HCT116 (cell line): ENCODE measurements at regions not wholly inside any gene's neighbourhood (a gene's known extent, or its start where the extent isn't known, plus 50 kb on each side); places are given as distances from the start of the nearest gene placed in this dataset.

ENCODE experiments used
- ATAC-seq: fragments of 200-7000 bp; cut with Tn5 transposase; 2 replicates; pipeline ENCODE4 v1.9.1; 2020; ENCODE audit warnings: mild to moderate bottlenecking, moderate library complexity
- BruUV-seq: library from RNA; stranded (reverse); fragments of 400-500 nt; replicated peaks from 2 replicates; lab custom pipeline; 2021; lab: Mats Ljungman, UMichigan
- CTCF ChIA-PET: fragments of 300-600 bp; sonication (Branson Sonifier 250); formaldehyde crosslinking; loops from one replicate; lab custom pipeline; 2021; ENCODE audit warnings: antibody characterized with exemption; lab: Charles Lee
- POLR2A ChIA-PET: fragments of 300-600, 350-600 bp; sonication (Branson Sonifier 250); formaldehyde crosslinking; loops from one replicate; lab custom pipeline; 2021; ENCODE audit warnings: antibody characterized with exemption; lab: Charles Lee
- RAD21 ChIA-PET, 2 experiments: fragments of 300-600 bp; sonication (Branson Sonifier 250); formaldehyde crosslinking; loops; one replicate each; lab custom pipeline; 2023; ENCODE audit warnings: low total read pairs in 2 of 2; ENCODE audit not compliant: uncharacterized antibody in 2 of 2, unreplicated experiment in 2 of 2, low non-redundant PET in 1 of 2; lab: Charles Lee
- DNase-seq: peaks from one replicate; pipeline ENCODE4 v3.0.0-alpha.2; 2010; ENCODE audit warnings: low read depth, low spot score
- H2AFZ ChIP-seq: fragments of 200-600 bp; shearing (Covaris generic), sonication (generic); 2 replicates; pipeline ENCODE4 v1.6.1; 2017; ENCODE audit warnings: low read depth, mixed run types, mixed read lengths, antibody characterized with exemption, low read length; ENCODE audit not compliant: poor library complexity, severe bottlenecking
- H3K27ac ChIP-seq: 2 replicates; pipeline ENCODE4 v1.5.1; 2012; ENCODE audit warnings: low read depth, low read length
- H3K27me3 ChIP-seq: fragments of 200-600 bp; sonication (generic); 2 replicates; pipeline ENCODE4 v1.6.1; 2016; ENCODE audit warnings: mixed run types, low read length, mixed read lengths; ENCODE audit not compliant: insufficient read depth
- H3K36me3 ChIP-seq, 2 experiments: fragments of 200-500 bp in 1 of 2; fragments of 200-600 bp in 1 of 2; sonication (Bioruptor generic) in 1 of 2; sonication (generic) in 1 of 2; 2 replicates each; pipeline versions ENCODE4 v1.5.1 to v1.6.1; 2014 to 2016; ENCODE audit warnings: low read length in 2 of 2, inconsistent platforms in 1 of 2, mixed read lengths in 1 of 2, mixed run types in 1 of 2; ENCODE audit not compliant: insufficient read depth in 2 of 2, control insufficient read depth in 1 of 2
- H3K4me1 ChIP-seq, 2 experiments: fragments of 200-600 bp in 1 of 2; sonication (generic) in 1 of 2; 2 replicates each; pipeline versions ENCODE4 v1.5.1 to v1.6.1; 2012 to 2017; ENCODE audit warnings: low read length in 2 of 2, inconsistent platforms in 1 of 2, mild to moderate bottlenecking in 1 of 2, mixed read lengths in 1 of 2, mixed run types in 1 of 2, moderate library complexity in 1 of 2; ENCODE audit not compliant: insufficient read depth in 2 of 2, control insufficient read depth in 1 of 2
- H3K4me2 ChIP-seq: fragments of 200-600 bp; sonication (generic); 2 replicates; pipeline ENCODE4 v1.6.1; 2017; ENCODE audit warnings: mixed run types, low read length, mixed read lengths
- H3K4me3 ChIP-seq, 2 experiments: fragments of 200-600 bp in 1 of 2; sonication (generic) in 1 of 2; replicated peaks in 1 of 2; 2 replicates each; pipeline ENCODE4 v1.5.1; 2011 to 2016; ENCODE audit warnings: low read length in 2 of 2, control low read depth in 1 of 2, low read depth in 1 of 2, mild to moderate bottlenecking in 1 of 2, mixed read lengths in 1 of 2, mixed run types in 1 of 2
- H3K79me2 ChIP-seq: fragments of 200-600 bp; sonication (generic); 2 replicates; pipeline ENCODE4 v1.6.1; 2017; ENCODE audit warnings: mild to moderate bottlenecking, mixed run types, low read length, moderate library complexity, mixed read lengths; ENCODE audit not compliant: insufficient read depth
- H3K9ac ChIP-seq: fragments of 200-600 bp; sonication (generic); 2 replicates; pipeline ENCODE4 v1.6.1; 2016; ENCODE audit warnings: low read length, mixed read lengths
- H3K9me2 ChIP-seq: fragments of 200-600 bp; sonication (generic), shearing (Covaris generic); 2 replicates; pipeline ENCODE4 v1.6.1; 2017; ENCODE audit warnings: mixed run types, mild to moderate bottlenecking, moderate library complexity; ENCODE audit not compliant: insufficient read depth
- H3K9me3 ChIP-seq, 2 experiments: fragments of 200-500 bp in 1 of 2; fragments of 200-600 bp in 1 of 2; sonication (Bioruptor generic) in 1 of 2; sonication (generic) in 1 of 2; 2 replicates each; pipeline ENCODE4 v1.6.1; 2014 to 2017; ENCODE audit warnings: low read length in 2 of 2, mixed read lengths in 2 of 2, inconsistent platforms in 1 of 2, low read depth in 1 of 2, mild to moderate bottlenecking in 1 of 2, mixed run types in 1 of 2, moderate library complexity in 1 of 2; ENCODE audit not compliant: control insufficient read depth in 1 of 2, insufficient read depth in 1 of 2
- H4K20me1 ChIP-seq: fragments of 200-600 bp; sonication (generic), shearing (Covaris generic); 2 replicates; pipeline ENCODE4 v1.6.1; 2017; ENCODE audit warnings: mixed run types, mild to moderate bottlenecking, moderate library complexity; ENCODE audit not compliant: insufficient read depth
- CBX3 ChIP-seq: IDR thresholded peaks from 2 replicates; pipeline ENCODE4 v1.6.1; 2012; ENCODE audit warnings: low read depth
- CEBPB ChIP-seq: IDR thresholded peaks from 2 replicates; pipeline ENCODE4 v1.6.1; 2012; ENCODE audit warnings: low read depth
- EGR1 ChIP-seq: IDR thresholded peaks from 2 replicates; pipeline ENCODE4 v1.6.1; 2012; ENCODE audit warnings: low read depth
- ELF1 ChIP-seq: IDR thresholded peaks from 2 replicates; pipeline ENCODE4 v1.6.1; 2012; ENCODE audit warnings: low read depth, borderline replicate concordance
- EZH2 ChIP-seq: fragments of 200-600 bp; sonication (generic); IDR thresholded peaks from 2 replicates; pipeline ENCODE4 v1.6.1; 2017; ENCODE audit warnings: antibody characterized with exemption, mixed run types
- EZH2phosphoT487 ChIP-seq: fragments of 200-600 bp; IDR thresholded peaks from 2 replicates; pipeline ENCODE4 v1.6.1; 2018; ENCODE audit warnings: antibody characterized with exemption, borderline replicate concordance
- POLR2A ChIP-seq: IDR thresholded peaks from 2 replicates; pipeline ENCODE4 v1.7.0; 2011; ENCODE audit warnings: borderline replicate concordance; ENCODE audit not compliant: insufficient read depth, insufficient read length; ENCODE audit errors: extremely low read depth
- POLR2AphosphoS5 ChIP-seq: IDR thresholded peaks from 2 replicates; pipeline ENCODE4 v1.6.1; 2011; ENCODE audit warnings: mild to moderate bottlenecking, low read depth, low read length, moderate library complexity
- RAD21 ChIP-seq: IDR thresholded peaks from 2 replicates; pipeline ENCODE4 v1.6.1; 2012; ENCODE audit warnings: low read depth, mild to moderate bottlenecking
- SIN3A ChIP-seq: IDR thresholded peaks from 2 replicates; pipeline ENCODE4 v1.6.1; 2012; ENCODE audit warnings: low read depth
- SRF ChIP-seq: IDR thresholded peaks from 2 replicates; pipeline ENCODE4 v1.6.1; 2012; ENCODE audit warnings: low read depth
- TCF7L2 ChIP-seq: IDR thresholded peaks from 2 replicates; pipeline ENCODE4 v1.7.0; 2011; ENCODE audit warnings: borderline replicate concordance, inconsistent platforms; ENCODE audit not compliant: insufficient read depth, insufficient read length; ENCODE audit errors: extremely low read depth
- YY1 ChIP-seq: IDR thresholded peaks from 2 replicates; pipeline ENCODE4 v1.6.1; 2011; ENCODE audit warnings: low read length, low read depth, moderate library complexity, mild to moderate bottlenecking; ENCODE audit not compliant: insufficient replicate concordance; ENCODE audit errors: extremely low read depth
- ZFX ChIP-seq: fragments of 450-650 bp; IDR thresholded peaks from 2 replicates; pipeline ENCODE4 v1.6.1; 2017
- ZNF274 ChIP-seq: fragments of 200-500 bp; sonication (Bioruptor generic); IDR thresholded peaks from 2 replicates; pipeline ENCODE4 v1.6.1; 2014; ENCODE audit warnings: mild to moderate bottlenecking, low read depth, low read length, inconsistent platforms
- intact Hi-C: fragments of 100-400 bp; cut with micrococcal nuclease; formaldehyde crosslinking; loops from 2 replicates; pipeline ENCODE4 v1.10.0; 2022
- TF ChIP-seq, protein P1 (sequence below): IDR thresholded peaks from 2 replicates; pipeline ENCODE4 v1.6.1; 2012
- TF ChIP-seq, protein P2 (sequence below): IDR thresholded peaks from 2 replicates; pipeline ENCODE4 v1.6.1; 2012; ENCODE audit warnings: low read depth
- TF ChIP-seq, protein P3 (sequence below): IDR thresholded peaks from 2 replicates; pipeline ENCODE4 v1.6.1; 2012
- TF ChIP-seq, protein P4 (sequence below): IDR thresholded peaks from 2 replicates; pipeline ENCODE4 v1.6.1; 2011; ENCODE audit warnings: mild to moderate bottlenecking, low read length, moderate library complexity; ENCODE audit not compliant: insufficient replicate concordance; ENCODE audit errors: extremely low read depth
- TF ChIP-seq, protein P5 (sequence below), 3 experiments: fragments of 200-600 bp in 1 of 3; sonication (generic) in 1 of 3; IDR thresholded peaks in 2 of 3; conservative IDR thresholded peaks in 1 of 3; 2 replicates each; pipeline ENCODE4 v1.5.1; 2012 to 2017; ENCODE audit warnings: low read depth in 2 of 3, low read length in 2 of 3, antibody characterized with exemption in 1 of 3, borderline replicate concordance in 1 of 3, control low read depth in 1 of 3, mild to moderate bottlenecking in 1 of 3, mixed read lengths in 1 of 3, mixed run types in 1 of 3, moderate library complexity in 1 of 3; ENCODE audit not compliant: insufficient read depth in 1 of 3

DNA sequence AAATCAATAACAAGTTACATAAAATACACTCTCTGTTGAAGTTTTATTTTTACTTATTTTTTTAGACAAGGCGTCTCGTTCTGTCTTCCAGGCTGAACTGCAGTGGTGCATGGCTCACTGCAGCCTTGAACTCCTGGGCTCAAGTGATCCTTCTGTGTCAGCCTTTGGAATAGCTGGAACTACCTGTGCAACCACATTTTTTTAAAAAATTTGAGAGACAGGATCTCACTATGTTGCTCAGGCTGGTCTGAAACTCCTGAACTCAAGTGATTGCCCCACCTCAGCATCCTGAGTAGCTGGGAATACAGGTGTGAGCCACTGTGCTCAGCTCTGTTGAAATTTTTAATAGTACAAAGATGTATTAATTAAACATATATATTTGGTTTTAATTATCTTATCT is 614.3 kb upstream of the ARRDC4 start:
- ChIA-PET CTCF (no interaction called here), RAD21 (no interaction called here), POLR2A (no interaction called here)
- ATAC-seq, result no peak
- TF ChIP-seq EZH2 (no peak), EGR1 (no peak), SRF (no peak), EZH2phosphoT487 (no peak), POLR2A (no peak), CBX3 (no peak), CEBPB (no peak), POLR2AphosphoS5 (no peak), TCF7L2 (no peak), ZNF274 (no peak), ZFX (no peak), YY1 (no peak), SIN3A (no peak), RAD21 (no peak), ELF1 (no peak)
- TF ChIP-seq, protein P1, sequence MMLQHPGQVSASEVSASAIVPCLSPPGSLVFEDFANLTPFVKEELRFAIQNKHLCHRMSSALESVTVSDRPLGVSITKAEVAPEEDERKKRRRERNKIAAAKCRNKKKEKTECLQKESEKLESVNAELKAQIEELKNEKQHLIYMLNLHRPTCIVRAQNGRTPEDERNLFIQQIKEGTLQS, result no peak
- TF ChIP-seq, protein P2, sequence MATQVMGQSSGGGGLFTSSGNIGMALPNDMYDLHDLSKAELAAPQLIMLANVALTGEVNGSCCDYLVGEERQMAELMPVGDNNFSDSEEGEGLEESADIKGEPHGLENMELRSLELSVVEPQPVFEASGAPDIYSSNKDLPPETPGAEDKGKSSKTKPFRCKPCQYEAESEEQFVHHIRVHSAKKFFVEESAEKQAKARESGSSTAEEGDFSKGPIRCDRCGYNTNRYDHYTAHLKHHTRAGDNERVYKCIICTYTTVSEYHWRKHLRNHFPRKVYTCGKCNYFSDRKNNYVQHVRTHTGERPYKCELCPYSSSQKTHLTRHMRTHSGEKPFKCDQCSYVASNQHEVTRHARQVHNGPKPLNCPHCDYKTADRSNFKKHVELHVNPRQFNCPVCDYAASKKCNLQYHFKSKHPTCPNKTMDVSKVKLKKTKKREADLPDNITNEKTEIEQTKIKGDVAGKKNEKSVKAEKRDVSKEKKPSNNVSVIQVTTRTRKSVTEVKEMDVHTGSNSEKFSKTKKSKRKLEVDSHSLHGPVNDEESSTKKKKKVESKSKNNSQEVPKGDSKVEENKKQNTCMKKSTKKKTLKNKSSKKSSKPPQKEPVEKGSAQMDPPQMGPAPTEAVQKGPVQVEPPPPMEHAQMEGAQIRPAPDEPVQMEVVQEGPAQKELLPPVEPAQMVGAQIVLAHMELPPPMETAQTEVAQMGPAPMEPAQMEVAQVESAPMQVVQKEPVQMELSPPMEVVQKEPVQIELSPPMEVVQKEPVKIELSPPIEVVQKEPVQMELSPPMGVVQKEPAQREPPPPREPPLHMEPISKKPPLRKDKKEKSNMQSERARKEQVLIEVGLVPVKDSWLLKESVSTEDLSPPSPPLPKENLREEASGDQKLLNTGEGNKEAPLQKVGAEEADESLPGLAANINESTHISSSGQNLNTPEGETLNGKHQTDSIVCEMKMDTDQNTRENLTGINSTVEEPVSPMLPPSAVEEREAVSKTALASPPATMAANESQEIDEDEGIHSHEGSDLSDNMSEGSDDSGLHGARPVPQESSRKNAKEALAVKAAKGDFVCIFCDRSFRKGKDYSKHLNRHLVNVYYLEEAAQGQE, result no peak
- TF ChIP-seq, protein P3, sequence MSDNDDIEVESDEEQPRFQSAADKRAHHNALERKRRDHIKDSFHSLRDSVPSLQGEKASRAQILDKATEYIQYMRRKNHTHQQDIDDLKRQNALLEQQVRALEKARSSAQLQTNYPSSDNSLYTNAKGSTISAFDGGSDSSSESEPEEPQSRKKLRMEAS, result no peak
- TF ChIP-seq, protein P4, sequence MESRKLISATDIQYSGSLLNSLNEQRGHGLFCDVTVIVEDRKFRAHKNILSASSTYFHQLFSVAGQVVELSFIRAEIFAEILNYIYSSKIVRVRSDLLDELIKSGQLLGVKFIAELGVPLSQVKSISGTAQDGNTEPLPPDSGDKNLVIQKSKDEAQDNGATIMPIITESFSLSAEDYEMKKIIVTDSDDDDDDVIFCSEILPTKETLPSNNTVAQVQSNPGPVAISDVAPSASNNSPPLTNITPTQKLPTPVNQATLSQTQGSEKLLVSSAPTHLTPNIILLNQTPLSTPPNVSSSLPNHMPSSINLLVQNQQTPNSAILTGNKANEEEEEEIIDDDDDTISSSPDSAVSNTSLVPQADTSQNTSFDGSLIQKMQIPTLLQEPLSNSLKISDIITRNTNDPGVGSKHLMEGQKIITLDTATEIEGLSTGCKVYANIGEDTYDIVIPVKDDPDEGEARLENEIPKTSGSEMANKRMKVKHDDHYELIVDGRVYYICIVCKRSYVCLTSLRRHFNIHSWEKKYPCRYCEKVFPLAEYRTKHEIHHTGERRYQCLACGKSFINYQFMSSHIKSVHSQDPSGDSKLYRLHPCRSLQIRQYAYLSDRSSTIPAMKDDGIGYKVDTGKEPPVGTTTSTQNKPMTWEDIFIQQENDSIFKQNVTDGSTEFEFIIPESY, result no peak
- TF ChIP-seq, protein P5, sequence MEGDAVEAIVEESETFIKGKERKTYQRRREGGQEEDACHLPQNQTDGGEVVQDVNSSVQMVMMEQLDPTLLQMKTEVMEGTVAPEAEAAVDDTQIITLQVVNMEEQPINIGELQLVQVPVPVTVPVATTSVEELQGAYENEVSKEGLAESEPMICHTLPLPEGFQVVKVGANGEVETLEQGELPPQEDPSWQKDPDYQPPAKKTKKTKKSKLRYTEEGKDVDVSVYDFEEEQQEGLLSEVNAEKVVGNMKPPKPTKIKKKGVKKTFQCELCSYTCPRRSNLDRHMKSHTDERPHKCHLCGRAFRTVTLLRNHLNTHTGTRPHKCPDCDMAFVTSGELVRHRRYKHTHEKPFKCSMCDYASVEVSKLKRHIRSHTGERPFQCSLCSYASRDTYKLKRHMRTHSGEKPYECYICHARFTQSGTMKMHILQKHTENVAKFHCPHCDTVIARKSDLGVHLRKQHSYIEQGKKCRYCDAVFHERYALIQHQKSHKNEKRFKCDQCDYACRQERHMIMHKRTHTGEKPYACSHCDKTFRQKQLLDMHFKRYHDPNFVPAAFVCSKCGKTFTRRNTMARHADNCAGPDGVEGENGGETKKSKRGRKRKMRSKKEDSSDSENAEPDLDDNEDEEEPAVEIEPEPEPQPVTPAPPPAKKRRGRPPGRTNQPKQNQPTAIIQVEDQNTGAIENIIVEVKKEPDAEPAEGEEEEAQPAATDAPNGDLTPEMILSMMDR (IDR thresholded peaks at IDR 0.05 in 2 of 3, conservative IDR thresholded peaks at IDR 0.05 in 1 of 3; ENCODE audit: borderline replicate concordance in 1 of 3, insufficient read depth in 1 of 3, low read depth in 2 of 3, low read length in 2 of 3), result no peak
- no peak overlapping the region for H3K4me2 ChIP-seq
- no peaks in the 10 kb centered on the region for H3K79me2 ChIP-seq
- H2AFZ ChIP-seq, result no peak overlapping the region
- H3K27ac ChIP-seq, result no peak overlapping the region
- H3K4me3 ChIP-seq, result no peak overlapping the region
- intact Hi-C loops, result no loop called here
- no TSS peak for BruUV-seq
- H3K9ac ChIP-seq, result no peak overlapping the region
- no peaks in the 10 kb centered on the region for H3K36me3 ChIP-seq
- H4K20me1 ChIP-seq, result no peaks in the 10 kb centered on the region
- no peaks in the 10 kb centered on the region for H3K9me2 ChIP-seq
- no peak for DNase-seq
- H3K27me3 ChIP-seq, result no peaks in the 10 kb centered on the region
- H3K9me3 ChIP-seq, result peaks cover 0 to 12% of the 10 kb centered on the region in 2 experiments; a peak in 2 of 4 replicates
- no peaks in the 10 kb centered on the region for H3K4me1 ChIP-seq
